Erythroblast (primary cell): ENCODE measurements at regions not wholly inside any gene's neighbourhood (a gene's known extent, or its start where the extent isn't known, plus 50 kb on each side); places are given as distances from the start of the nearest gene placed in this dataset.

ENCODE experiments used
- GATA1 ChIP-seq: IDR thresholded peaks from 2 replicates; pipeline ENCODE4 v1.6.1; 2011; ENCODE audit warnings: low read depth, mild to moderate bottlenecking, control low read depth, low read length, moderate library complexity
- POLR2A ChIP-seq: IDR thresholded peaks from 2 replicates; pipeline ENCODE4 v1.6.1; 2011; ENCODE audit warnings: mild to moderate bottlenecking, low read length

DNA sequence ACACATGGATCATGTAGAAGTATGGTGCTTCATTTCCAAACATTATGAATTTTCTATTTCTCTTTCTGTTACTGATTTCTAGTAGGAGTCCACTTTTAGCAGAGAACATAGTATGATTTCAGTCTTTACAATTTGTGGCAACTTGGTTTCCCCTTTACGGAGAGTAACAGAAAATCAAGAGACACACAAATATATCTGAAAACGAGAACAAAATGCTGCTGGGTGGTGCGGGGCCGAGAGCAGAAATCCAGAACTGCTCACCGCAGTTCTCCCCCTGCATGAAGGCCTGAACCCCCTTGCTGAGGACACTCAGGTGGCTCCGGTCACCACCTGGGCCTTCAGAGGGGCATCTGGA, 94.5 kb upstream of the FMN2 start:
- no peak for TF ChIP-seq POLR2A
- no peak for TF ChIP-seq GATA1
